Psoas muscle (tissue), 7 donors: ENCODE measurements at regions not wholly inside any gene's neighbourhood (a gene's known extent, or its start where the extent isn't known, plus 50 kb on each side); places are given as distances from the start of the nearest gene placed in this dataset.

Experiments used
- ATAC-seq, 4 donors: fragments of 200-7000 bp; cut with Tn5 transposase; one replicate each; pipeline ENCODE4 v1.9.1; 2020; ENCODE audit warnings: moderate library complexity in 3 of 4, mild to moderate bottlenecking in 2 of 4
- DNase-seq, 2 donors: peaks; one replicate each; pipeline ENCODE4 v3.0.0-alpha.2; 2020
- H3K27ac ChIP-seq: fragments of 200-600 bp; one replicate; pipeline ENCODE4 v1.8.0; 2022
- H3K27me3 ChIP-seq, 3 donors: fragments of 200-600 bp in 1 of 3; one replicate each; pipeline versions ENCODE4 v1.6.1 to v1.8.0; 2013 to 2022; ENCODE audit warnings: low read length in 2 of 3, mild to moderate bottlenecking in 2 of 3, moderate library complexity in 1 of 3; ENCODE audit not compliant: insufficient read depth in 3 of 3
- H3K36me3 ChIP-seq, 2 donors: fragments of 200-600 bp in 1 of 2; one replicate each; pipeline versions ENCODE4 v1.6.1 to v1.8.0; 2013 to 2022; ENCODE audit warnings: low read depth in 1 of 2, mild to moderate bottlenecking in 1 of 2, moderate library complexity in 1 of 2; ENCODE audit not compliant: insufficient read depth in 1 of 2
- H3K4me1 ChIP-seq: fragments of 200-600 bp; one replicate; pipeline ENCODE4 v1.8.0; 2022
- H3K4me3 ChIP-seq: fragments of 200-600 bp; one replicate; pipeline ENCODE4 v1.8.0; 2022; ENCODE audit warnings: mild to moderate bottlenecking
- H3K9me3 ChIP-seq: fragments of 200-600 bp; one replicate; pipeline ENCODE4 v1.8.0; 2022
- CTCF ChIP-seq: fragments of 200-600 bp; IDR thresholded peaks from one replicate; pipeline ENCODE4 v1.8.0; 2022; ENCODE audit warnings: antibody characterized with exemption
- WGBS, 3 donors: extraction: QIAGEN DNeasy Blood & Tissue Kit; methylation state at CpG; one replicate each; pipeline versions ENCODE4 v1.1.6 to v1.1.7; 2013; 5-methylcytosine and 5-hydroxymethylcytosine counted together
- intact Hi-C, 2 donors: fragments of 100-400 bp; cut with DNase I; formaldehyde crosslinking; loops; one replicate each; pipeline versions ENCODE4 v1.11.0 to v1.14.2; 2022
- donor health status: healthy with polysubstance abuse.
- donor health status: DM: no; HTN: no; CAD: no; lungs with moderate emphysema.
- donor health status: Bipolar disorder and iron deficiency.
- donor health status: healthy.
- donor health status: DM: yes; HTN: yes; CAD: no.
- donor health status: DM: no; HTN: no; CAD: no.
- donor health status: DM: yes; HTN: yes; CAD: no.

GRCh38 chr2:180319586-180320405 is 312.7 kb upstream of the CWC22 start:
- no peak overlapping the region for H3K27ac ChIP-seq
- DNase-seq (no peak), ATAC-seq (no peak)
- no peaks in the 10 kb centered on the region for H3K4me1 ChIP-seq
- no peaks in the 10 kb centered on the region for H3K36me3 ChIP-seq
- H3K9me3 ChIP-seq: no peaks in the 10 kb centered on the region
- H3K27me3 ChIP-seq: no peaks in the 10 kb centered on the region
- no peak overlapping the region for H3K4me3 ChIP-seq
- TF ChIP-seq CTCF: no peak
- intact Hi-C loops: no loop called here

- no peak for TF ChIP-seq CTCF
- ATAC-seq (no peak), DNase-seq (no peak)
- 69 to 76% (median 70%) methylated on average over 2 of the region's 2 CpGs for WGBS, 3 donors
- no peaks in the 10 kb centered on the region for H3K27me3 ChIP-seq
- no peak overlapping the region for H3K4me3 ChIP-seq
- H3K9me3 ChIP-seq: no peaks in the 10 kb centered on the region
- intact Hi-C loops: no loop called here
- H3K4me1 ChIP-seq: no peaks in the 10 kb centered on the region
- no peaks in the 10 kb centered on the region for H3K36me3 ChIP-seq
- H3K27ac ChIP-seq: no peak overlapping the region
These were observed 307.0 kb upstream of the CWC22 start for GRCh38 chr2:180314086-180314485.

GRCh38 chr2:180312542-180312941 is 305.4 kb upstream of the CWC22 start:
- Histone ChIP-seq H3K4me3 (no peak overlapping the region), H3K27ac (no peak overlapping the region), H3K4me1 (no peaks in the 10 kb centered on the region), H3K9me3 (no peaks in the 10 kb centered on the region), H3K27me3 (no peaks in the 10 kb centered on the region), H3K36me3 (no peaks in the 10 kb centered on the region)
- DNase-seq (no peak), ATAC-seq (no peak)
- no peak for TF ChIP-seq CTCF
- intact Hi-C loops: no loop called here

GRCh38 chr2:180307096-180307495 is 300.0 kb upstream of the CWC22 start:
- Histone ChIP-seq H3K4me3 (no peak overlapping the region), H3K9me3 (no peaks in the 10 kb centered on the region), H3K27me3 (no peaks in the 10 kb centered on the region), H3K4me1 (no peaks in the 10 kb centered on the region), H3K36me3 (no peaks in the 10 kb centered on the region), H3K27ac (no peak overlapping the region)
- TF ChIP-seq CTCF: no peak
- intact Hi-C loops: no loop called here
- ATAC-seq (no peak), DNase-seq (no peak)
- WGBS, 3 donors: 87 to 94% (median 94%) methylated on average over 1 of the region's 1 CpG

- no peaks in the 10 kb centered on the region for H3K36me3 ChIP-seq
- TF ChIP-seq CTCF: no peak
- H3K4me1 ChIP-seq: no peaks in the 10 kb centered on the region
- H3K27ac ChIP-seq: no peak overlapping the region
- no peak overlapping the region for H3K4me3 ChIP-seq
- no peaks in the 10 kb centered on the region for H3K27me3 ChIP-seq
- no peaks in the 10 kb centered on the region for H3K9me3 ChIP-seq
- 70 to 78% (median 74%) methylated on average over 2 of the region's 2 CpGs for whole genome bisulfite sequencing, 3 donors
- ATAC-seq (no peak), DNase-seq (no peak)
- intact Hi-C loops: no loop called here
These were observed 299.2 kb upstream of the CWC22 start for GRCh38 chr2:180306346-180306745.
